Ectodermal cell (in vitro differentiated cells): ENCODE measurements at regions not wholly inside any gene's neighbourhood (a gene's known extent, or its start where the extent isn't known, plus 50 kb on each side); places are given as distances from the start of the nearest gene placed in this dataset.
"Not testable (repeated sequence)": the region's sequence is repeated elsewhere in the genome, so short reads cannot be mapped to it uniquely, and the experiment has no call there.

Experiments
- H3K27ac ChIP-seq: 2 replicates; pipeline ENCODE4 v1.7.0; 2013; ENCODE audit warnings: mild to moderate bottlenecking, low read depth, low read length; ENCODE audit not compliant: insufficient read depth, poor library complexity, severe bottlenecking
- H3K27me3 ChIP-seq: 2 replicates; pipeline ENCODE4 v1.7.0; 2013; ENCODE audit warnings: mild to moderate bottlenecking, low read length; ENCODE audit not compliant: insufficient read depth, control insufficient read depth, poor library complexity, severe bottlenecking
- H3K36me3 ChIP-seq: one replicate; pipeline ENCODE4 v1.7.0; 2013; ENCODE audit warnings: low read length; ENCODE audit not compliant: control insufficient read depth, insufficient read depth
- H3K4me1 ChIP-seq: one replicate; pipeline ENCODE4 v1.7.0; 2013; ENCODE audit warnings: low read length; ENCODE audit not compliant: control insufficient read depth, insufficient read depth
- H3K4me3 ChIP-seq: 2 replicates; pipeline ENCODE4 v1.7.0; 2013; ENCODE audit warnings: low read depth, low read length, control low read depth; ENCODE audit not compliant: insufficient read depth
- H3K9me3 ChIP-seq: 2 replicates; pipeline ENCODE4 v1.7.0; 2013; ENCODE audit warnings: mild to moderate bottlenecking, low read length, moderate library complexity; ENCODE audit not compliant: control insufficient read depth
- WGBS, 2 experiments: methylation state at CpG; one replicate each; pipeline ENCODE4 v1.1.7; 2013; ENCODE audit warnings: missing lambda C conversion rate in 2 of 2; 5-methylcytosine and 5-hydroxymethylcytosine counted together

DNA sequence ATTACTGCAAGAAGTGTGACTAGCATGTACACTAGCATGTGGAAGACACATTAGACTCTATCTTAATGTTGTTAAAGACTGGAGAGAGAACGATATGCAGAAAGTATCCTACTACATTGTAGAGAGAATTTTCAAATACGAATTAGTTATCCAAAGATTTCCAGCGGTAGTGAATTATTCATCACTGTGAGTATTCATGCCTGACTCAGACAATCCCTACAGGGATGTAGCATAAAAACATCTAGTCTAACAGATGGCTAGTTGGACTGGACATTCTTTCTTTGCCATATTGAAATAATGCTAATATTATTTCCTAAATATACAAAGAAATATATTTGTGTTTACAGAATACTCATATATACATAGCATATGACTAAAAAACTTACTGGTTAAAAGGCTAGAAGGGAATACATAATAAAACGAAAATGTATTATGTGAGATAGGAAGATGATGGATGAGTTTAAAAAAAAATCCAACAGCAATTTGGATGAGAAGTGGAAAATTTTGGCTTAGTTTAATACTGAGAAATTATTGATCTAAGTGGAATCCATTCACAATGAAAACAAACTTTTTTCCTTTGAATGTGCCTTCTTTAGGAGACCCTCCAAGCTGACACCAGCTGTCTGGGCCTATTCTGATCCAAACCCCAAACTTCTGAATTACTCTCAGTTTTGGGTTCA, 580.7 kb downstream of the RFPL4B start:
- whole genome bisulfite sequencing, 2 experiments: 92 to 98% methylated on average over 3 to 4 of the region's 4 CpGs
- H3K36me3 ChIP-seq: no peaks in the 10 kb centered on the region
- no peaks in the 10 kb centered on the region for H3K9me3 ChIP-seq
- H3K27me3 ChIP-seq: no peaks in the 10 kb centered on the region
- no peak overlapping the region for H3K4me3 ChIP-seq
- no peak overlapping the region for H3K27ac ChIP-seq
- H3K4me1 ChIP-seq: no peaks in the 10 kb centered on the region

DNA sequence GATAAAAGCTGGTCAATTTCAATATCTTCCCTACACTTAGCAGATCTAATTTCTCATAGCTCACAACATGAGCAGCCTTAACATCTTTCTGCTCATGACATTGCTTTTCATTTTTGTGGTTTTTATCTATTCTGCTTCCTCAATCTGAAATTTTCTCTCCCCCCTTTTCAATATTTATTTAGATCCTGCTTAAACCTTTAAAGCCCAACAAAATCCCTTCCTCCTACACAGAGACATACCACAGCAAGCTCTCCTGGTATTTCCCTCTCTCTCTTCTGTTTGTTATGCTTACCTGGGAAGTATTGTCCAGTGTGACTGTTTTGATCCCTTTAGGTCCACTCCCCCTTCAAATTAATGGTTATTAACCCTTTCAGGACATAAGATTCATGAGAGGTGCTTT, 582.5 kb downstream of the RFPL4B start:
- Histone ChIP-seq H3K27ac (no peak overlapping the region), H3K27me3 (no peaks in the 10 kb centered on the region), H3K9me3 (no peaks in the 10 kb centered on the region)

DNA sequence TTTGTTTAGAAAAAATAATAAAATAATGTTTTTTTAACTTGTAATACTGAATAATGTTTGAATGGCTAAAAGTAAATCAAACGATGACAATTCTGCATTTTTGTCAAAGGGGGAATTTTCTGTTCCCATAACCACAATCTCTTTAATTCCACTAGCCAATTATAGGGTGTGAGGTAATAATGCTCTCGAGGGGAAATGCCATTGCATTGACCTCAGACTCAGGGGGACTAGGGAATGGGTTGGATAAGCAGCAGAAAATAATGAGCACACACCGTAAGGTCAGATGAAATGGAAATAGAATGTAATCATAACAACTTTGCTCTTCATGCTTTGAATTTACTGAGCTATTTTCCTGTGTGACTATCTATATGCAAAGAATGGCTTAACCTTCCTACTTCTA, 584.7 kb downstream of the RFPL4B start:
- Histone ChIP-seq H3K36me3 (no peaks in the 10 kb centered on the region), H3K4me3 (no peak overlapping the region), H3K27ac (no peak overlapping the region), H3K4me1 (no peaks in the 10 kb centered on the region), H3K27me3 (no peaks in the 10 kb centered on the region), H3K9me3 (no peaks in the 10 kb centered on the region)
- 95 to 96% methylated on average over 2 of the region's 3 CpGs for WGBS, 2 experiments

More for the DNA sequence above, 582.5 kb downstream of the RFPL4B start:
- no peak overlapping the region for H3K4me3 ChIP-seq
- H3K4me1 ChIP-seq: no peaks in the 10 kb centered on the region
- no peaks in the 10 kb centered on the region for H3K36me3 ChIP-seq

DNA sequence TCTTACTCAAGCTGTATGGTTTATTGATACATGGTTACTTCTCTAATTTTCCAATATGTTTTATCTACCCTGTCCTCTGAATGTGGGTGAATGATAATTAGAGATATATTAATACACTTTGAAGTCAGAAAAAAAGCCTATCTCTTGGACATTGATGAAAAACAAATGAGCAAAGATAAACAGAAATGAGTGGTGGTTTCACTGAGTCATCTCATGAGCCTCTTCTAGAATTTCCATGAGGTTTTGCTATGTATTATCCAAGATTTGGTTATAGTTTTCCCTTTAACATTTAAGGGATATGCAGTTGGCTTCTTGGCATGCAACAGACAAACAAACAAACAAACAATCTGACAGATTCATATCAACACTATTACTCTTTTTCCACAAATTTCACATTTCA, 586.8 kb downstream of the RFPL4B start:
- H3K27me3 ChIP-seq: no peaks in the 10 kb centered on the region
- no peaks in the 10 kb centered on the region for H3K36me3 ChIP-seq
- H3K27ac ChIP-seq: no peak overlapping the region
- H3K4me1 ChIP-seq: no peaks in the 10 kb centered on the region
- H3K4me3 ChIP-seq: no peak overlapping the region
- H3K9me3 ChIP-seq: no peaks in the 10 kb centered on the region

GRCh38 chr6:112934433-112935327, 587.5 kb downstream of the RFPL4B start:
- no peak overlapping the region for H3K4me3 ChIP-seq
- no peaks in the 10 kb centered on the region for H3K27me3 ChIP-seq
- no peaks in the 10 kb centered on the region for H3K36me3 ChIP-seq
- no peaks in the 10 kb centered on the region for H3K9me3 ChIP-seq
- H3K4me1 ChIP-seq: no peaks in the 10 kb centered on the region
- WGBS, 2 experiments: 50 to 67% methylated on average over 1 of the region's 1 CpG
- H3K27ac ChIP-seq: no peak overlapping the region

- Histone ChIP-seq H3K4me3 (no peak overlapping the region), H3K9me3 (no peaks in the 10 kb centered on the region), H3K36me3 (no peaks in the 10 kb centered on the region), H3K27ac (no peak overlapping the region), H3K4me1 (no peaks in the 10 kb centered on the region), H3K27me3 (no peaks in the 10 kb centered on the region)
- WGBS, 2 experiments: 87 to 90% methylated on average over 2 of the region's 2 CpGs
These were observed 588.4 kb downstream of the RFPL4B start for GRCh38 chr6:112935402-112936078.

DNA sequence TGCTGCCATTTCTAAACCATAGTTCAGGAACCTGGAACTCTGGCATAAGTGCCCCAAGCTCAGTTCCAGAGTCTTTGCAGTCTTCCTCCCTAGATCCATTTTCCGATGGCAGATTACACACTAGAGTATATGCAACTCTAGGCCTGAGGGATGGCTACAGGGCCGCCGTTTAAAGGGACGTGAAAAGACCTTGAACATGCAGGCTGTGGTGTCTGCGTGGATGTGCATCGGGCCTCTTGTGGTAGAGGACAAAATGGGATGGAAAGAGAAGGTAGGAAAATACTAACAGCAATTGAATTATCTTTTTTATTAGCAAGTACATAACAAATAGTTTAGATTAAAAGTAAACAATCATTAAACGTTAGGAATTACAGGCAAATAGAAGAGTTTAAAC, 588.9 kb downstream of the RFPL4B start:
- 97 to 100% methylated on average over 5 to 6 of the region's 7 CpGs for WGBS, 2 experiments
- Histone ChIP-seq H3K9me3 (no peaks in the 10 kb centered on the region), H3K27ac (no peak overlapping the region), H3K36me3 (no peaks in the 10 kb centered on the region), H3K27me3 (no peaks in the 10 kb centered on the region), H3K4me3 (no peak overlapping the region), H3K4me1 (no peaks in the 10 kb centered on the region)

- Histone ChIP-seq H3K27me3 (no peaks in the 10 kb centered on the region), H3K36me3 (no peaks in the 10 kb centered on the region), H3K4me1 (no peaks in the 10 kb centered on the region), H3K27ac (no peak overlapping the region), H3K4me3 (no peak overlapping the region), H3K9me3 (no peaks in the 10 kb centered on the region)
- WGBS, 2 experiments: 100% methylated on average over 1 of the region's 1 CpG; no CpG with 5 or more reads in 1 of the 2 experiments
These were observed 589.4 kb downstream of the RFPL4B start for GRCh38 chr6:112936504-112936903.

GRCh38 chr6:112937690-112938089, 590.6 kb downstream of the RFPL4B start:
- not testable (repeated sequence) for H3K4me3 ChIP-seq, H3K4me1 ChIP-seq, H3K36me3 ChIP-seq, H3K9me3 ChIP-seq, H3K27ac ChIP-seq, H3K27me3 ChIP-seq
- WGBS, 2 experiments: 86 to 94% methylated on average over 14 of the region's 14 CpGs

DNA sequence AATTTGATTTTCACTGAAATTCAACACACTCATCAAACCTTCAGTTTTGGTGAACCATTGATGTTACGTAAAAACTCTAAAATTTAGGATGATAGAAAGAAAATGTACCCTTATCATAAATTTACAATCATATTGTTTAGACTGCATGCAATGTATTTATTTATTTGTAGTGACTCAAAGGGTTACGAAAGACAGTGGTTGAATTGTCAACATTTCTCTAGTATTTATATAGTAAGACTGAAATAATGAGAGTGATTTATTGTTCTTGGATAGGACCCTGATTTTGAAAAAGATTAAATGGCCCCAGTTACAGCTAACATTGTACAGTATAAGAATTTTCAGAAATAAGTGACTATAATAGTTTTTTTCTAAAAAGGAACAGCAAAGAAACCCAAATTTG, 591.5 kb downstream of the RFPL4B start:
- no peaks in the 10 kb centered on the region for H3K27me3 ChIP-seq
- no peak overlapping the region for H3K4me3 ChIP-seq
- H3K4me1 ChIP-seq: no peaks in the 10 kb centered on the region
- no peaks in the 10 kb centered on the region for H3K9me3 ChIP-seq
- no peak overlapping the region for H3K27ac ChIP-seq
- H3K36me3 ChIP-seq: no peaks in the 10 kb centered on the region
- WGBS, 2 experiments: 100% methylated on average over 1 of the region's 2 CpGs; no CpG with 5 or more reads in 1 of the 2 experiments
